Activated CD8-positive, alpha-beta memory T cell treated with anti-CD3 and anti-CD28 coated beads for 36 hours (primary cell): ENCODE measurements at regions not wholly inside any gene's neighbourhood (a gene's known extent, or its start where the extent isn't known, plus 50 kb on each side); places are given as distances from the start of the nearest gene placed in this dataset.
"Not testable (repeated sequence)": the region's sequence is repeated elsewhere in the genome, so short reads cannot be mapped to it uniquely, and the experiment has no call there.

Source experiments
- CTCF ChIA-PET: fragments of 350-600 bp; sonication (Branson Sonifier 250); formaldehyde crosslinking; loops from one replicate; lab custom pipeline; 2021; ENCODE audit warnings: antibody characterized with exemption; lab: Charles Lee
- POLR2A ChIA-PET: fragments of 350-600 bp; sonication (Branson Sonifier 250); formaldehyde crosslinking; loops from one replicate; lab custom pipeline; 2021; ENCODE audit warnings: antibody characterized with exemption; lab: Charles Lee

DNA sequence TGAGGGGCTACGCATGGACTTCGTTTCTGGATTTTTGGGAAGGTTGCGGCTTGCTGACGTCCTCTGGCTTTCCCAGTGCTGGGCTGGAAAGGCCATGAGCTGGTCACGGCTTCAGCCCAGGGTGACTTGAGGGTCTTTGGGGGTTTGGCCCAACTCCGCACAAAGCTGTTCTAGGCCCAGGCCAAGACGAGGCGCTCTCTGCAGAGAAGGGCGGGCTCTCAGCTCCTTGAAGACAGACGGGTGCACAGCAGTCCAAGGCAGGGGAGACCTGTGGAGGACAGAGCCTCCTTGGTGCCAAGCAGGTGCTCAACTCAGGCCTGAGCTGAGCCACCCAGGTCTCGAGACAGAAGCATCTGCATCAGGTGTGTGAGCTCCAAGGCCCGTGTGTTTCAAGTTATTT is 1003.7 kb downstream of the BRD1 start:
- ChIA-PET CTCF (no interaction called here), POLR2A (no interaction called here)

GRCh38 chr22:48822278-48823233 is 1005.1 kb downstream of the BRD1 start:
- CTCF ChIA-PET: no interaction called here
- POLR2A ChIA-PET: no interaction called here

DNA sequence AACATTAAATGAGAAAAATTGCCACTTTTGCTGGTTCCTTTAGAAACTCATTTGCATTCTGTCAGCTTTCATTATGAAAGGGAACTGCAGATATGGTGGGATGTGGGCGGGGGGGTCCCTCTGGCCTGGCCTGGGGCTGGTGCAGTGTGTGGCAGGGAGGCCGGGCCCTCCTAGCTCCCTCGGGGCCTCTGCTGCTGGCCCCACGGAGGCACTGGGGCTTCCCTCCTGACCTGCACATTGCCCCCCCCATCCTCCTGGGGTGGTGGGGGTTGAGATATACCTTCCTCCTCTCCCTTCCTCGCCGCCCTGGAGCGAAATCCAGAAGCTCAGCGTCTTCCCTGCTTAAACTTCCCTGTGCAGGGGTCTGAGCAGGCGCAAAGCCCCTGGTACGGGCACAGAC is 1005.9 kb downstream of the BRD1 start:
- ChIA-PET POLR2A (no interaction called here), CTCF (no interaction called here)

GRCh38 chr22:48821346-48821690 is 1006.4 kb downstream of the BRD1 start:
- ChIA-PET POLR2A (no interaction called here), CTCF (no interaction called here)

- CTCF ChIA-PET: no interaction called here
- POLR2A ChIA-PET: no interaction called here
Observed at GRCh38 chr22:48820481-48821345, 1007.0 kb downstream of the BRD1 start.

DNA sequence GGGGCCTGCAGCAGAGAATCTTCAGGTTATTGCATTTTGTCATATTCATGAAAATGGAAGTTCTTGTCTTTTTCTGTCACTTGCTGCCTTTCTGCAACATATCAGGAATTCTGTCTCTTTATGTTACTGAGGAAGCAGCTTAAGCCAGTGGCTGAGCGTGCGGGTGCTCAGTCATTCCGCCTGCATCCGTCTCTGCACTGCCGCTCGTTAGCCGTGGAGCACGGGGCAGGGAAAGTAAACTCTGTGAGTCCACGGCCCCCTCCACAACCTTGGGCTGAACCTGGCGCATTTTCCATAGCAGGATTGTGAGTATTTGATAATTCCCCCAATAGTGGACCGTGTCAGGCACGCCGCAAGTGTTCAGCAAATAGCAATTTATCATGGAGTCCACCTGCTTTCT is 1007.7 kb downstream of the BRD1 start:
- ChIA-PET CTCF (no interaction called here), POLR2A (no interaction called here)

- ChIA-PET POLR2A (no interaction called here), CTCF (no interaction called here)
Observed at GRCh38 chr22:48819232-48819631, 1008.4 kb downstream of the BRD1 start.

GRCh38 chr22:48817491-48817890 is 1010.2 kb downstream of the BRD1 start:
- POLR2A ChIA-PET: not testable (repeated sequence)

GRCh38 chr22:48811885-48812284 is 1015.8 kb downstream of the BRD1 start:
- POLR2A ChIA-PET: no interaction called here
- CTCF ChIA-PET: no interaction called here

More at GRCh38 chr22:48817491-48817890, 1010.2 kb downstream of the BRD1 start:
- CTCF ChIA-PET: not testable (repeated sequence)

DNA sequence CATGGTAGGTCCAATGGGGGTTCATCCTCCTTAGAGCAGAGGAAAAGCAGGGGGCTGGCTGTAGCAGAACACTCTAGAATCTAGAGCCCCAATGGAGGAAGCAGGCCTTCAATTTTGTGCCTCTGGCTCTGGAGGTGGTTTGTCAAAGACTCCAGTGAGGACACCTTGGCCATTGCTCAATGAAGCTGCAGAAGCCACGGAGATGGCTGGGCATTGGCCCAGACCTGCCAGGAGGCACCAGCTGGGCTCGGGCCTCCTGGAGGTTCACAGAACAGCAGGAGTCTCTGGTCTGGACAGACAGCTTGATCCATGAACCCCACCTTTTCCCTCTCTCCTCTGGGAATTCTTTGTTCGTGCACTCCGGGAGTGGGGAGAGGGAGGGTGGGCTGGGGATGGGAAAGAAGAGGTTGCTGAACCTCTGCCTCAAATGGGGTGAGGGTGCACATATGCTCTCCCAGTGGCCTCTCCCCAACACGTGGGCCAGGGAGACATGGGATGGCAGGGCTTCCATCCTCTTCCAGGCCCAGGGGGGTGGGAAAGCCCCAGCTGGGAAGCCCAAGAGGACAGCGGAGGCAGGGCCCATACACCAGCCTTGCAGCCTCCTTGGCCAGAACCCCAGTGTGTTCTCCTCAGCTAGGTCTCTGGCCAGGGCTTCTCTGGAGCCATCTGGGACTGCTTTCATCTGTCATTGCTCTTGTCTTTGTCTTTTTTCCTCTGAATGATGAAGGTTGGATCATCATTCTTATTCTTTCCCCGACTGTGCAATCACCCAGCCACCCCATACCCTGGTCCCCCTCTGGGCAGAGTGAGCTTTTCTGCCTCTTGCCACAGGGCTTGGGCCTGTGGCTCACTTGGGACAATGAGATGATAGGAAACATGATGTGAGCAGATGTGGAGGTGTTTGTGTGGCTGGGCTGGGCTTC is 1019.4 kb downstream of the BRD1 start:
- CTCF ChIA-PET: no interaction called here
- POLR2A ChIA-PET: no interaction called here

GRCh38 chr22:48807155-48807554 is 1020.5 kb downstream of the BRD1 start:
- CTCF ChIA-PET: no interaction called here
- POLR2A ChIA-PET: no interaction called here

- CTCF ChIA-PET: no interaction called here
- POLR2A ChIA-PET: no interaction called here
Observed at GRCh38 chr22:48806227-48806781, 1021.4 kb downstream of the BRD1 start.

DNA sequence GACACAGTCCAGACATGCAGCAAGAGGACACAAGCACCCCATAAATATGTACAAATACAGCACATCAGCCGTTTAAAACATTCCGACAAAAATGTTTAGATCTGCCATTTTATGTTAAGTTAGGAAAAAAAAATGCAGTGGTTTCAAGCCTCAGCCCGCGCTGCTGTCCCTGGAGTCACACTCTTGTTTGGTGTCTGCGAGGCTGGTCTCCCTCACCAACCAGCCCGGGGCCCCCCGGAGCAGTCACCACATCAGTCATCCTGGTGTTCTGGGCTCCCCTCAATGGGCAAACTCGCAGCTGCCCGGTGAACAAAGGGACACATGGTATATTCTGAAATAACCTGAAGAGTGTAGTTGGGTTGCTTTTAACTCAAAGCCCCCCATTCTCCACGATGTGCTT is 1022.2 kb downstream of the BRD1 start:
- ChIA-PET POLR2A (no interaction called here), CTCF (no interaction called here)

GRCh38 chr22:48804811-48805301 is 1022.8 kb downstream of the BRD1 start:
- CTCF ChIA-PET: no interaction called here
- POLR2A ChIA-PET: no interaction called here

GRCh38 chr22:48803948-48804810 is 1023.5 kb downstream of the BRD1 start:
- CTCF ChIA-PET: no interaction called here
- POLR2A ChIA-PET: no interaction called here

DNA sequence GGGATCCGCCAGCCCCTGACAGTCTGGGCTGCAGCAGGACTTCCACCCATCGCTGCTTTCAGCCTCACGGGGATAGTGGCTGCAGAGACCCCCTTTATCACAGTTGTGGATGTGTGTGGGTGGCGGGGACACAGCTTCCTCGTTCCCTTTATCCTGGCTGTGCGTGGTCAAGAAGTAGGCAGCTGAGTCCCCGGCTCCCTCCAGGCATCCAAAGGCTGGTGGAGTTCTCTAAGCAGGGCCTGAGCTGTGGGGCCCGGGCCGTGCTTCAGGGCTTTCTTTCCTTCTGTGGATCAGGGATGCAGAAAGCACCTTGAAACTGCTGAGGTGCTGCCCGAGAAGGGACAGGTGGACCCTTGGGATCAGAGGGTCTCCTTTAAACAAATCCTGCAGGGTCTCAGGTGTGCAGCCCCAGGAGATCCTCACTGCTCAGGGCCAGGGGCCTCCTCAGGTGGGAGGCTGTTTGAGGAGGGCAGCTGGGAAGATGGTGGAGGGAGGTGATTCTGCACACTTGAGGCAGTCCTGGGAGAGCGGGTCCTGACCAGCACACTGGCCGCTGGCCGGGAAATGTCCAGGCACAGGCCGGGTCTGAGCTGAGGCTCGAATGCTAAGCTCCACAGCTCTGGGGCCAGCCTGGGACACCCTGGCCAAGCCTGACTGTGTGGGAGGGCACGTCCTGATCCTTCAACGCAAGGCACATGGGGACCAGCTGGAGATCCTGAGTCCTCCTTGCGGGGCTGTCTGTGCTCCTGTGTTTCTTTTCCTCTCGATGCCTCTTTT is 1024.3 kb downstream of the BRD1 start:
- POLR2A ChIA-PET: no interaction called here
- CTCF ChIA-PET: no interaction called here

- ChIA-PET CTCF (no interaction called here), POLR2A (no interaction called here)
Observed at GRCh38 chr22:48802576-48802975, 1025.1 kb downstream of the BRD1 start.
